DOHH2 (cell line): ENCODE measurements at regions not wholly inside any gene's neighbourhood (a gene's known extent, or its start where the extent isn't known, plus 50 kb on each side); places are given as distances from the start of the nearest gene placed in this dataset.

Source experiments
- H3F3A ChIP-seq: fragments of 200-600 bp; sonication (generic), shearing (Covaris generic); 2 replicates; pipeline ENCODE4 v1.6.0; 2016; ENCODE audit warnings: antibody characterized with exemption, mild to moderate bottlenecking; ENCODE audit not compliant: control insufficient read depth, insufficient read depth
- H3K27ac ChIP-seq: fragments of 200-600 bp; sonication (generic); 2 replicates; pipeline ENCODE4 v1.5.1; 2014; ENCODE audit warnings: low read depth, mild to moderate bottlenecking, low read length, moderate library complexity
- H3K27me3 ChIP-seq: fragments of 200-600 bp; sonication (generic); 2 replicates; pipeline ENCODE4 v1.6.1; 2014; ENCODE audit warnings: mild to moderate bottlenecking, low read length, mixed read lengths; ENCODE audit not compliant: control insufficient read depth
- H3K36me3 ChIP-seq: fragments of 200-600 bp; sonication (generic); 2 replicates; pipeline ENCODE4 v1.6.1; 2014; ENCODE audit warnings: mild to moderate bottlenecking, low read length, moderate library complexity, mixed read lengths; ENCODE audit not compliant: control insufficient read depth
- H3K4me1 ChIP-seq: fragments of 200-600 bp; sonication (generic); 2 replicates; pipeline ENCODE4 v1.6.1; 2014; ENCODE audit warnings: mild to moderate bottlenecking, low read length, mixed read lengths; ENCODE audit not compliant: control insufficient read depth
- H3K4me2 ChIP-seq: fragments of 200-600 bp; sonication (generic); 2 replicates; pipeline ENCODE4 v1.6.0; 2014; ENCODE audit warnings: mild to moderate bottlenecking, low read length, moderate library complexity
- H3K4me3 ChIP-seq: fragments of 200-600 bp; sonication (generic); 2 replicates; pipeline ENCODE4 v1.5.1; 2014; ENCODE audit warnings: mild to moderate bottlenecking, low read length, mixed read lengths
- H3K79me2 ChIP-seq: fragments of 200-600 bp; sonication (generic); 2 replicates; pipeline ENCODE4 v1.6.1; 2014; ENCODE audit warnings: mild to moderate bottlenecking, low read length, mixed read lengths; ENCODE audit not compliant: control insufficient read depth
- H3K9me2 ChIP-seq: fragments of 200-600 bp; sonication (generic); replicated peaks from 2 replicates; pipeline ENCODE4 v1.6.1; 2014; ENCODE audit warnings: mild to moderate bottlenecking, low read length, mixed read lengths; ENCODE audit not compliant: control insufficient read depth
- H3K9me3 ChIP-seq: fragments of 200-600 bp; sonication (generic); 2 replicates; pipeline ENCODE4 v1.6.1; 2014; ENCODE audit warnings: antibody characterized with exemption, low read length, mixed read lengths; ENCODE audit not compliant: control insufficient read depth, insufficient read depth
- H4K20me1 ChIP-seq: fragments of 200-600 bp; sonication (generic); 2 replicates; pipeline ENCODE4 v1.6.0; 2014; ENCODE audit warnings: low read depth, mild to moderate bottlenecking, antibody characterized with exemption, low read length, moderate library complexity; ENCODE audit not compliant: control insufficient read depth, insufficient read depth
- CTCF ChIP-seq: fragments of 200-600 bp; sonication (generic); IDR thresholded peaks from one replicate; pipeline ENCODE4 v1.5.1; 2014; ENCODE audit warnings: antibody characterized with exemption, mild to moderate bottlenecking, low read depth, low read length; ENCODE audit not compliant: poor library complexity, severe bottlenecking
- EZH2phosphoT487 ChIP-seq: fragments of 200-600 bp; sonication (generic); IDR thresholded peaks from 2 replicates; pipeline ENCODE4 v1.6.1; 2017; ENCODE audit warnings: borderline replicate concordance, mild to moderate bottlenecking, antibody characterized with exemption, low read length, moderate library complexity, mixed read lengths

GRCh38 chr1:55329091-55329490, 113.9 kb upstream of the USP24 start:
- Histone ChIP-seq H3K9me2 (no peaks in the 10 kb centered on the region), H3K27ac (no peak overlapping the region), H4K20me1 (no peaks in the 10 kb centered on the region), H3K4me1 (no peaks in the 10 kb centered on the region), H3K4me2 (no peak overlapping the region), H3K36me3 (no peaks in the 10 kb centered on the region), H3K27me3 (no peaks in the 10 kb centered on the region), H3K79me2 (no peaks in the 10 kb centered on the region), H3K9me3 (no peaks in the 10 kb centered on the region), H3K4me3 (no peak overlapping the region), H3F3A (no peaks in the 10 kb centered on the region)
- TF ChIP-seq CTCF (no peak), EZH2phosphoT487 (no peak)

- Histone ChIP-seq H3K36me3 (no peaks in the 10 kb centered on the region), H3K4me3 (no peak overlapping the region), H3K4me1 (no peaks in the 10 kb centered on the region), H3K4me2 (no peak overlapping the region), H3F3A (no peaks in the 10 kb centered on the region), H3K79me2 (no peaks in the 10 kb centered on the region), H4K20me1 (no peaks in the 10 kb centered on the region), H3K27ac (no peak overlapping the region), H3K9me3 (no peaks in the 10 kb centered on the region), H3K27me3 (no peaks in the 10 kb centered on the region), H3K9me2 (no peaks in the 10 kb centered on the region)
- TF ChIP-seq EZH2phosphoT487 (no peak), CTCF (no peak)
Observed at GRCh38 chr1:55326496-55327243, 111.5 kb upstream of the USP24 start.

GRCh38 chr1:55323760-55324159, 108.6 kb upstream of the USP24 start:
- H3K4me3 ChIP-seq: no peak overlapping the region
- no peaks in the 10 kb centered on the region for H3K9me2 ChIP-seq
- H3K36me3 ChIP-seq: no peaks in the 10 kb centered on the region
- no peak overlapping the region for H3K4me2 ChIP-seq
- H3K9me3 ChIP-seq: no peaks in the 10 kb centered on the region
- peaks cover 2% of the 10 kb centered on the region for H3K27me3 ChIP-seq
- H3K4me1 ChIP-seq: no peaks in the 10 kb centered on the region
- H3K27ac ChIP-seq: no peak overlapping the region
- H3F3A ChIP-seq: no peaks in the 10 kb centered on the region
- no peaks in the 10 kb centered on the region for H4K20me1 ChIP-seq
- TF ChIP-seq EZH2phosphoT487: no peak
- no peak for TF ChIP-seq CTCF
- no peaks in the 10 kb centered on the region for H3K79me2 ChIP-seq
